ENCODE measurements at regions not wholly inside any gene's neighbourhood (a gene's known extent, or its start where the extent isn't known, plus 50 kb on each side); places are given as distances from the start of the nearest gene placed in this dataset.

DNA sequence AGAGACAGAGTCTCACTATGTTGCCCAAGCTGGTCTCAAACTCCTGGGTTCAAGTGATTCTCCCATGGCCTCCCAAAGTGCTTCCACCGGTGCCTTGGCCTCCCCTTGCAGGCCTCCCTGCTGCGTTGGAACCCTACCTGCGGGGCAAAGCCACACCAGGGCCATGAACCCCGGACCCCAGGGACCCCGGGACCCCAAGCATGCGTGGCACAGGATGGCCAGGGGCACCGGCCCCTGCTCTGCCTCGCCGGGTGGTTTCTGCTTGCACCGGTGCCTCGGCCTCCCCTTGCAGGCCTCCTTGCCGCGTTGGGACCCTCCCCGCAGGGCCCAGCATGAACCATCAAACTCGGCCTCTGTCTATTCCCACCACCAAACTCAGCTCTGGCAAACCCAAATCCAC lies 301.0 kb upstream of the NPVF start:
- H3K9me3 ChIP-seq = no peaks in the 10 kb centered on the region
- H3K4me1 ChIP-seq = no peaks in the 10 kb centered on the region
- H3K27me3 ChIP-seq (ENCODE audit: low read depth) = no peaks in the 10 kb centered on the region
- intact Hi-C loops (cut with DNase I) = no loop called here
- TF ChIP-seq, protein P1, sequence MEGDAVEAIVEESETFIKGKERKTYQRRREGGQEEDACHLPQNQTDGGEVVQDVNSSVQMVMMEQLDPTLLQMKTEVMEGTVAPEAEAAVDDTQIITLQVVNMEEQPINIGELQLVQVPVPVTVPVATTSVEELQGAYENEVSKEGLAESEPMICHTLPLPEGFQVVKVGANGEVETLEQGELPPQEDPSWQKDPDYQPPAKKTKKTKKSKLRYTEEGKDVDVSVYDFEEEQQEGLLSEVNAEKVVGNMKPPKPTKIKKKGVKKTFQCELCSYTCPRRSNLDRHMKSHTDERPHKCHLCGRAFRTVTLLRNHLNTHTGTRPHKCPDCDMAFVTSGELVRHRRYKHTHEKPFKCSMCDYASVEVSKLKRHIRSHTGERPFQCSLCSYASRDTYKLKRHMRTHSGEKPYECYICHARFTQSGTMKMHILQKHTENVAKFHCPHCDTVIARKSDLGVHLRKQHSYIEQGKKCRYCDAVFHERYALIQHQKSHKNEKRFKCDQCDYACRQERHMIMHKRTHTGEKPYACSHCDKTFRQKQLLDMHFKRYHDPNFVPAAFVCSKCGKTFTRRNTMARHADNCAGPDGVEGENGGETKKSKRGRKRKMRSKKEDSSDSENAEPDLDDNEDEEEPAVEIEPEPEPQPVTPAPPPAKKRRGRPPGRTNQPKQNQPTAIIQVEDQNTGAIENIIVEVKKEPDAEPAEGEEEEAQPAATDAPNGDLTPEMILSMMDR (IDR thresholded peaks at IDR 0.05) = no peak
- DNase-seq = no peak
- ATAC-seq = no peak
- H3K36me3 ChIP-seq = no peaks in the 10 kb centered on the region
- H3K27ac ChIP-seq = no peak overlapping the region
- no peak overlapping the region for H3K4me3 ChIP-seq

DNA sequence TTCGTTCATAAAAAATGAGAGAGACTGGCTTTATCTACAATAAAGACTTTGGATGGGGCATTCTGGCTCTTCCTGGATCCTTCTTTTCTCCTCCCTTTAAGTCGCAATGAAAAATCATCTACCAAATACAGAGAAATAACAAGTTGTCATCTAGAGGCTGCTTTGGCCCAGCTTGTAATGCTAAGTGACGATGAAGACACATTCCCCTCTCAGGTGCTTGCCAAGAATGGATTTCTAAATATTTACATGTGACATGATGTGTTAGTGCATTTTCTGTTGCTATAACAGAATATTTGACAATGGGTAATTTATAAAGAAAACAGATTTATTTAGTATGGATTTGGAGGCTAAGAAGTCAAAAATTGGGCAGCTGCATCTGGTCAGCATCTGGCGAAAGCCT lies 308.6 kb upstream of the NPVF start:
- intact Hi-C loops (cut with DNase I) = no loop called here
- no peaks in the 10 kb centered on the region for H3K36me3 ChIP-seq
- H3K9me3 ChIP-seq = no peaks in the 10 kb centered on the region
- TF ChIP-seq, protein P1 (IDR thresholded peaks at IDR 0.05) = no peak
- H3K27ac ChIP-seq = no peak overlapping the region
- ATAC-seq (no peak), DNase-seq (no peak)
- H3K4me1 ChIP-seq = no peaks in the 10 kb centered on the region
- H3K4me3 ChIP-seq = no peak overlapping the region
- H3K27me3 ChIP-seq (ENCODE audit: low read depth) = no peaks in the 10 kb centered on the region

DNA sequence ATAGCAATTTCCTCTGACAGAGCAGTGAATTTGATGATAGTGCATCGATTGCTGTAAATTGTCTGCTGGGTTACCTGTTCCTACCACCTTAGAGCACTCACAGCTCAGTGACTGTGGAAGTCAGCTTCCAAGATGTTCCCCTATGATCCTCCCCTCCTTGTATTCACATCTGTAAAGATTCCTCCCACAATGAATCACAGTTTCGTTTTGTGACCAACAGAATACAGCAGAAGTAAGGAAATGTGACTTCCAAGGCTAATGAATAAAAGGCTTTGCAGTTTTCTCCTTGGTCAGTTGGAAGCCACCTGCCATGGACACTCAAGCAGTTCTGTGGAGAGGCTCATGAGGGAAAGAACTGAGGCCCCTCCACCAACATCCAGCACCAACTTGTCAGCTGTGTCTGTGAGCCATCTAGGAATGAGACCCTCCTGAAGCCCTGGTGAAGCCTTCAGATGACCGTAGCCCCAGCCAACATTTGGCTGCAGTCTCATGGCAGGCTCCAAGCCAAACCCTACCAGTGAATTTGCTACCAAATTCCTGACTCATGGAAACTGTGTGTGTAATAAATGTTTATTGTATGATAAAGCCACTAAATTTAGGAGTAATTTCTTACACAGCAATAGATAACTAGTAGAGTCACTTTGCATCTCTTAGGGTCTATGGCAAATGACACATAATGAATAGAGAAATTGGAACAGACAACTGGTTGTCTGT lies 309.5 kb upstream of the NPVF start:
- H3K4me1 ChIP-seq = no peaks in the 10 kb centered on the region
- intact Hi-C loops (cut with DNase I) = no loop called here
- no peaks in the 10 kb centered on the region for H3K9me3 ChIP-seq
- TF ChIP-seq, protein P1 (IDR thresholded peaks at IDR 0.05) = no peak
- no peak overlapping the region for H3K4me3 ChIP-seq
- H3K27me3 ChIP-seq (ENCODE audit: low read depth) = no peaks in the 10 kb centered on the region
- H3K27ac ChIP-seq = no peak overlapping the region
- DNase-seq (no peak), ATAC-seq (no peak)
- H3K36me3 ChIP-seq = no peaks in the 10 kb centered on the region

DNA sequence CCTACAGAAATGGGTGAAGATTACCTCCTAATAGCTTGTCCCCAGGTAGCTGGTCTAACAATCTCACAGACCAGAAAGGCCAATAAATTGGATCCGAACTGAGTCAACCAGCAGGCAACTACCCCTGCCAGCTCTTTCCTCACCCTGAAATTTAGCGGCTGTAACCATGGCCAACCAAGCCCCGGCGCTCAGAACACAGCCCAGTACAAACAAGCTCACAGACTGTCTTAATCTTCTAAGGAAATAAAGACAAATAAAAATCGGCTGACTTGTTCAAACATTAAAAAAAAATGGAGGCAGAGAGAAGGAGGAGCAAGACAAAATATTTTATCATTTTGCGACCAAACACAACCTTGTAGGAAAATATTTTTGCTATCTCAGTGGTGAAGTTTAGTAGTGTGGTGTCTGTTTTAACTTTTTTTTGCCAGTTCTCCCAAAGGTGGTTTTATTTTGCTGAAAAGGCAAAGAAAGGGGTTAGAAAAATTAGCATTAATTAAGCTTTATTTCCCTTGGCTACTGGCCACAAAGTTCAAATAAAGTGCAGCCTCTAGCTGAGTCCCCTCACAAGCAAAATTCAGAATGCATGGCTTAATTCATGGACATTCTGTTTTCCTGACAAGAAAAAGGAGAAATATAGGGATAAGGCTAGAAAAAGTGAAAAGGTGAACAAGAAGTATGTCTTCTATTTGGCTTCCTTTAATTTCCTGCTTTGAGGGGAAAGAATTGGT lies 313.0 kb upstream of the NPVF start:
- Histone ChIP-seq H3K36me3 (no peaks in the 10 kb centered on the region), H3K27me3 (ENCODE audit: low read depth) (no peaks in the 10 kb centered on the region), H3K27ac (no peak overlapping the region), H3K4me3 (no peak overlapping the region), H3K9me3 (no peaks in the 10 kb centered on the region), H3K4me1 (no peaks in the 10 kb centered on the region)
- no peak for DNase-seq
- intact Hi-C loops (cut with DNase I) = no loop called here
- ATAC-seq = no peak
- TF ChIP-seq, protein P1 (IDR thresholded peaks at IDR 0.05) = no peak

DNA sequence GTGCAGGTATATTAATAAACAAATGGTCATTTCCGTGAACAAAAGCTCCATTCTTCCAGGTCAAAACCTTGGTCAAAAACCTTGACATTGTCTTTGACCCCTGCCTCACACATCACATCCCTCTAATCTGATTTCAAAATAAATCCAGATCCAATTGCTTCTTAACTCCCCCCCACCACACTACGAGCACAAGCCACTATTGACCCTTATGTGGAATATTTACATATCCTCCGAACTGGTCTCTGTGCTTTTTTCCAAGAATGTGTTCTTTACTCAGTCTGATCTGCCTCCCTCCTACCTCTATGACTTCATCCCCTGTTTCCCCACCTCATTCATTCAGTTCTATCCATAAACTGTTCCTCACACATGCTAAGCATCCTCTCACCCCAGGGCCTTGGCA lies 313.6 kb upstream of the NPVF start:
- H3K36me3 ChIP-seq = no peaks in the 10 kb centered on the region
- DNase-seq (no peak), ATAC-seq (no peak)
- intact Hi-C loops (cut with DNase I) = no loop called here
- H3K4me1 ChIP-seq = no peaks in the 10 kb centered on the region
- no peak overlapping the region for H3K4me3 ChIP-seq
- no peaks in the 10 kb centered on the region for H3K27me3 ChIP-seq (ENCODE audit: low read depth)
- H3K27ac ChIP-seq = no peak overlapping the region
- H3K9me3 ChIP-seq = no peaks in the 10 kb centered on the region
- TF ChIP-seq, protein P1 (IDR thresholded peaks at IDR 0.05) = no peak

Measured in lower lobe of right lung (tissue), 2 donors.